GM19328 (cell line): ENCODE measurements at regions not wholly inside any gene's neighbourhood (a gene's known extent, or its start where the extent isn't known, plus 50 kb on each side); places are given as distances from the start of the nearest gene placed in this dataset.

Experiments used
- ATAC-seq: cut with Tn5 transposase; IDR thresholded peaks from one replicate; pipeline ENCODE4 v1.9.1; 2021; ENCODE audit warnings: mild to moderate bottlenecking, moderate library complexity; ENCODE audit not compliant: unreplicated experiment

DNA sequence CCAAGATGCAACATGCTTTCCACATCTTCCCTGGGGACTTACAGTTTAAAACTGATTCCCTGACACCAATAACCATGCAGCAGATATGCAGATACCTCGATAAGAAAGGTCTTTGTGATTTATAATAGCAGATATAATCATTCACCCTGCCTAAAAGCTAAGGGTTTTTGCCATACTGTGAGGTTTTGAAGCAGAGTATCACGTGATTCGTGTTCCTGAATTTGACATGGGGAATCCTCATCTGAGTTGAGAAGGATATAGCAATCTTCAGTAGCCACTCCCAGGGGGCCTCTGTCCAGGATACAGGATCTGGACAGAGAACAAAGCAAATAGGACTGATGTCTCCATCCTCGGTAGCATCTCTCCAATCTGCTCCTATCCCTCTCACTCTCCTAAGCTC, 79.1 kb upstream of the SDK2 start:
- ATAC-seq: no peak

DNA sequence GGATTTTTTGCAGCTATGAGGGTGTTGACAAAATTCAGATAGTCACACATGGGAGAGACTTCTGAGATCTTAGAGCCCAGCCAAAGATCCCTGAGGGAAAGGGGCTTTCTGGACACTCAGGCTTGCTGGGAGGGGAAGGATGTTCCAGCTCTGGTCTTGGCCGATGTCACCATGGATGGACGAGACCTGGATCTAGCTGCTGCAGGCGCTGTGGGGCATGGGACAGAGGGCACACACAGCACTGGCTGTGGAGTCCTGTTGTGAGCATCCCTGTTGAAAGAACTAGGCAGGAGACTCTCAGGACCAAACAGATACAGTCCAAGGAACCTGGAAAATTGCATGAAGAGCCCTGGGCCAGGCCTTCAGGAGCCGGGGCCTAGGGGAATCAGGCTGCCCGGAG, 80.1 kb upstream of the SDK2 start:
- ATAC-seq: no peak

DNA sequence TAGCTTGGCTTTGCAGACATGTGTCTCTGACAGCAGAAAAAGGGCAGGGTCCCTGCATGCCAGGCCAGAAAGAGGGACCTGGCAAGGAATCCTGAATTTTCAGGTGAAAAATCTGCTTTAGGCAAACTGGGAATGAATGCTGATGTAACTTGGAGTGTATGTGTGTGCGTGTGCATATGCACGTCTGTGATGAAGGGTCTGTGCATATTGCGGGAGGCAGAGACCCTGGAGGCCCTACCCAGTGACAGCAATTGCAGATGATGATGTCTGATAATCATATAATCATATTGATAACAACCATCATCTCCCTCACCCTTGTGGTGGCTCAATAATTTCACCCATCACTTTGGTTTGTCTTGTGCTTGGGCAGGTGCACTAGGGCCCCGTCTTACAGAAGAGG, 80.7 kb upstream of the SDK2 start:
- ATAC-seq: no peak

DNA sequence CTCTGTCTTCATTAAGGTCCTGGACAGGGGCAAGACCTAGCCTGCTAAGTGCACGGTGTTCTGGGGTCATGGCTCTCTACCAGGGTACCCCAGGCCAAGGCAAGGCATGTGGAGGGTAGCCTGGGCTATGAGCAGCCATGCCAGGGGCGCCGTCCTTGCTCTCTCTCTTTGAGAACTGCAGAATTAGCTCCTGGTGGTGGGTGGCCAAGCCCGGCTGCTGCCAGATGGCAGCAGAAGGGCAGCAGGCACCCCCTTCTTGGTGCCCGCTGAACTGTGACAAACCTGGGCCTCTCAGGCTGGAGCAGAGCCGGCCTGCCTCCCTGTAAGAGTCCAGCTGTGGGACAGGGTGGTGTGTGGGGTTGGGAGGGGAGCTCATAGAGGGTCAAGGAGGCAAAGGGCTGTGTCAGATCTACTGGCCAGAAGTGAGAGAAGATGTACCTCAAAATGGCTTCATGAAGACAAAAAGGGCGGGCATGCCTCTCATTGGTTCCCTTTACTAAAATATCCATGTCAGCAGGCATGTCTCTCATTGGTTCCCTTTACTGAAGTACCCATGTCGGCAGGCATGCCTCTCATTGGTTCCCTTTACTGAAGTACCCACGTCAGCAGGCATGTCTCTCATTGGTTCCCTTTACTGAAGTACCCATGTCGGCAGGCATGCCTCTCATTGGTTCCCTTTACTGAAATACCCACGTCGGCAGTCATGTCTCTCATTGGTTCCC, 81.7 kb upstream of the SDK2 start:
- ATAC-seq: no peak

DNA sequence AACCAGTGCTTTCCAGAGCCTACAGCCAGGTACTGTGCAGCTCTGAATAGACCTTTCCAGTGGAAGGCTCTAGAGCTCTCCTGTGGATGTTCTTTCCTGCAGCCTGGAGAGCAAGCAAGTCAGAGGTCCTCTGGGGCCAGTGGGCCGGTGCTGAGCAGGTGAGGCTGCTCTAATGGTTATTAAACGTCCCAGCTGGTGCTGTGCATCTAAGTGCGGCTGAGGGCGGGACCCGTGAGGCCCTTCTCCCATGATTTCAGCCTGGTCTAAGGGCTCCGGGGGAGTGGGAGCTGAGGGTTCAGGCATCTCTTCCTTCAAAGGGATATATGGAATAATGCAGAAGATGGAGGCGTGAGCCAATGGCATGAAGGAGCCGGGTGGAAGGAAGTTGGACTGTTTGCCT, 83.7 kb upstream of the SDK2 start:
- no peak for ATAC-seq

DNA sequence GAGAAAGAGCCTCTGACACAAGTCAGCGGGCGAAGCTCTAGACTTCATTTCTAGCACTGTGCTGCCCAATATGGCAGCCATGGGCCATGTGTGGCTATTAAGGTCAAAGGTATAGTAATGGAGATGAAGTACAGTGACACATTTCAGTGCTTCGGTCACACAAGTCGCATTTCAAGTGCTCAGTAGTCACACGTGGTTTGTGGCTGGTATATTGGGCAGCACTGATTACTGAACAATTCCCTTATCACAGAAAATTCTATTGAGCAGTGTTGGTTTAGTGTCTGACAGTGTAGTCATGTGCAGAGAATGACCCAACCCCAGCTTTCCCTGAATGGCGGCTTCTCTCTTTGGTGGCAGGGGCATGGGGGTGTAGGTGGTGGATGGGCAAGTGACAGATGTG, 84.9 kb upstream of the SDK2 start:
- ATAC-seq: no peak

DNA sequence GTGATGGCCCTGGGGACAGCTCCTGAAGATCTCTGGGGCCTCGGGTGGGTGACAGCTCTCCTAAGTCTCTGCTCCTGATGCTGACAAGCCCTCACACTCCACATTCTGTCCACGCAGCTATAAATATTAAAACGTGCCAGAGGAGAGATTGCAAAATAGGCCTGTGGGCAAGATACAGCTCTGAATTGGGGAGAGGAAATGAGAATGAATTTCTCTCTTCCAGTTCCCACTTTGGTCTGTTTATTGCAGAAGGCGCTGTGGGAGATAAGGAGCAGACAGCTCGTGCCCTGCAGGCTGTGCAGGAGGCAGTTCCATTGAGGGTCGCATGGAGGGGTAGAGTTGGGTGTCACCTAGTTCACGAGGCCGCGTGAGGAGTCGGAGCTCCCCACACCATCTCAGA, 87.5 kb upstream of the SDK2 start:
- ATAC-seq: no peak

DNA sequence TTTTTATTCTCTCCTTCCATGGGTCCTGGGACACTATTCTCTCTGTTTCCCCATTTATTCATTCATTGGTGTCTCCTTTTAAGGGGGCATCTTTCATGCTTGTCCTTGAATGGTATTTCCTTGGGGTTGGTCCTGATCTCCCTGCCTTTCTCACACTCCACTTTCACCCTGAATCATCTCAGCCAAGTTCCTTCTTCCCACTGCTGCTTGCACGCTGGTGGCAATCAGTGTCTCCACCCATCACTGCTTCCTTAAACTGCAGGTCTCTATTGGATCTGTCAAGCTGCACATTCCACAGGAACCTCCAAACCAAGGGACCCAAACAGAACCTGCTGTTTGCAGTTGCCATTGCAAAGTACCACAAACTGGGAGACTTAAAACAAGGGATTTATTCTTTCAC, 89.3 kb upstream of the SDK2 start:
- no peak for ATAC-seq

DNA sequence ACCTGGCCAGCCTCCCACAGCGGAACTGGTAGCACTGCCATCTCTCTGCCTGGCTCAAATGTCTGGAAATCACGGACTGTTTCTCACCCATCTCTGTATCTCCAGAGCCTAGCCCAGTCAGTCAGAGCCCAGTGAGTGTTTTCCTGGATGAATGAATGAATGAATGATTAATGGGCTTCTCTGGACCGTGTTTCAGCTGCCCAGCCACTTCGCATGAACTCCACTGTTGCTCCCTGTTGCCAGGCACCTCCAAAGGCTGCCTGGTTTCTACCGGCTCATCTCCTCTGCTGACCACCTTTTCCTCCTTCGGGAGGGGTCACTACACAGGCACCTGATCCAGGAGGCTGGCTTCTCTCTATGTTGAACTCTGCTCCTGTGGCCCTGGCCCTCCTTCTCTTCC, 91.0 kb upstream of the SDK2 start:
- ATAC-seq: no peak

DNA sequence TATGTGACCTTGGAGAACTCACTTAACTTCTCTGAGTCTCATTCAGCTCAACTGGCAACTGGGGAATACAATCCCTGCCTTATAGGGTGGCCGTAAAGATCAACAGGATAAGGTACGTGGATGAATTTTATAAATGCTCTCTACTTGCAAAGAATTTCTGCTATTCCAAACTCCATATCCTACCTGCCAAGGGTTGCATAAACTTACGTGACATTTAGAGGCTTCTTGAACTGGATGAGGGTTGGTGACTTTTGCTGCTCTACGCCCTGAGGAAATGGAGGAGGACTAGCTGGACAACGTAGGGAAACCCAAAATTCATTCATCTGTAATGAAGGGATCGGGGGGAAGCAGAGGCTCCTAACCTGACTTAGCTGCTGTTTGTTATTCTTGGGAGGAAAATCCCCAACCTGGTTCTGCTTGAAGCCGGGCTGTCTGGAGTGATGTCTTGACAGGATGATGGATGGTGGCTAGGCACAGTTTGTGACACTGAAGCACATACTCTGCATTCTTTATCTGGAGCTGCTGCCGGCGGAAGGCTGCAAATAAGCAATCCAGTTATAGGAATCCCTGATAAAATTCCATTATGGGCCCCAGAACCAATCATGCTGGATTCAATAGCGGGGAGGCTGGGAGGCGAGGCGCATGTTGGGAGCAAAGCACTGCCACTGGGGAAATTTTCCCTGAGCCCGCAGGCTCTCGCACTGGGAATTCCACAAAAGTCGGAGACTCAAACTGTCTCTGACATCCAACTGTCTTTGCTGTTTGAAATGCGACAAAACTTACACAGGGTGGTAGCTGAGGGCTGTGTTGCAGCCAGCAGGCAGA, 94.7 kb upstream of the SDK2 start:
- no peak for ATAC-seq

DNA sequence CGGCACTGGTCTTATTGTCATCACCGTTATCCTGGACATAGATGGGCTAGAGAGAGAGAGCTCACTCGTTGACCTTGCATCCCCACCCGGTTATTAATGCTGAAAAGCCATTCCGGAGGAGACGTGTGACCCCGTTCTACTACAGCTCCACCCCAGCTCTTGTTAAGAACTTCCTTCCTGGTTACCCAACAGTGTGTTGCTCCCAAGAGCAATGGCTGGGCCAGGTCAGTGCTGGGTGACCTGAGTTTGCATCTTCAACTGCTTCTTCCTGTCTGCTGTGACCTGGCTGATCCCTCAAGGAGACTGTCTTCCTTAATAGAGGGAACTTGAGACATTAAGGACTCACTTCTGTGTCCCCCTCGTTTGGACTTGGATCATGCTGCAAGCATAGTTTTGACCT, 96.1 kb upstream of the SDK2 start:
- no peak for ATAC-seq

DNA sequence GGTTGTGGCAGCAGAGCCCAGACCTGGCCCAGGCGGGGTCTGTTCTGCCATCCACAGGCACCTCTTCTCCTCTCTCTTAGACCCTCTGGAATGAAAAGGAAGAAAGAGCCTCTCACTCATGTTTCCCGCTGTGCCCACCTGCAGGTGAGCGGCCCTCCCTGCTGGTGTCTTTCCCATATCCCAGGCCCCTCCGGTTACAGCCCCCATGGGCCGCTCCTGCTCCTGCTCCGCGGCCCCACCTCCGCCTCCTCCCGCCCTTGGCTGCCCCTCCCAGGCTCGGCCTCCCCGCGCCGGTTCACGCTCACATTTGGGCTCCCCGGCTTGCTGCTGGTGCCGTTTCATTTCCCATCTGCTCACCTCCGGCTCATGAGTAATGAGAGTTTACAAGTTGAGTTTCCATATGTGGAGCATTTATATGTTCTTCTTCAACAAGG, 98.7 kb upstream of the SDK2 start:
- ATAC-seq: no peak

DNA sequence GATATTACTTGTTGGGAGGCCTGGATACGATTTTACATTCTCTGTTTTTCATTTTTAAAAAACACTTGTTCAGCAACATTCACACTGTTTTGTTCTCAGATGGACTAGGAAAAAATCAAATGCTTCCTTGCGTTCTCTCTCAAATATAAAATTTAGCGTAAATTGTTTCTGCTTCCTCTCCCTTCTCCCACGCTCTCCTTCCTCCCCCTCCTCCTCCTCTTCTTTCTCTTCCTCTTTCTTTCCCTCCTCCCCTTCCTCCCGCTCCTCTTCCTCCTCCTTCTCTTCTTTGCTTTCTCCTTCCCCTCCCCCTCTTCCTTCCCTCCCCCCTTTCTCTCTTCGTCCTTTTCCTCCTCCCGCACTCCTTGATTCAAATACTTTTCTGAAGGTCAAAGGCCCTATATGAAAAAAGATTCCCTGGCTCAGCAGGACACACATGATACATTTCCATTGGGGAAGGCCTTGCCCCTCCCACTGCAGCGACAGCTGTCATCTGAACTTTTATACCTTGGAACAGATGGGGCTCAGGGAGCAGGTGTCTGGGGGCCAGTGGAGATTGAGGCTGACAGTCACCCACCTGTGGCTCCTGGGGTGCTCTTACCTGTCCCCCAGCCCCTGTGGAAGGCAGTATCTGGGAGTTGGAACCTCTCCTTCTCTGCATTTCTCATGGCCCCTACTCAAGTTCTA, 99.4 kb upstream of the SDK2 start:
- no peak for ATAC-seq

DNA sequence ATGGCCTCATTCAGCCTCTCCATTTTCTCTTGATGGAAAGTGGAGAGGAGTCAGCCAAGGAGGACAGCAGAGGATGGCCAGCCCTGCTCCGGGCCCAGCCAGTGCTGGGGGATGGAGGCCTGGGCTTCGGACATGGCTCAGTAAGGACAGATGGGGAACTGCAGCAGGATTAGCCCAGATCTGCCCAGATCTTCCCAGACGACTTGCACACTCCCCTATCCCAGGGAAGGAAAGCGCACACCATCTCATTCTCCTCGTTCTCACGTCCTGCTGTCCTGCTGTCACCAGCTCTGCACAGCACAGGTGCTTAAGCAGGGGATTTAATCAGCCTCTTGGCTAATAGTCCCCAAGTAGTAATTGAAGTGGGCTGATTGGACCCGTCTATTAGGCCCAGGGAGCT, 100.2 kb upstream of the SDK2 start:
- no peak for ATAC-seq

DNA sequence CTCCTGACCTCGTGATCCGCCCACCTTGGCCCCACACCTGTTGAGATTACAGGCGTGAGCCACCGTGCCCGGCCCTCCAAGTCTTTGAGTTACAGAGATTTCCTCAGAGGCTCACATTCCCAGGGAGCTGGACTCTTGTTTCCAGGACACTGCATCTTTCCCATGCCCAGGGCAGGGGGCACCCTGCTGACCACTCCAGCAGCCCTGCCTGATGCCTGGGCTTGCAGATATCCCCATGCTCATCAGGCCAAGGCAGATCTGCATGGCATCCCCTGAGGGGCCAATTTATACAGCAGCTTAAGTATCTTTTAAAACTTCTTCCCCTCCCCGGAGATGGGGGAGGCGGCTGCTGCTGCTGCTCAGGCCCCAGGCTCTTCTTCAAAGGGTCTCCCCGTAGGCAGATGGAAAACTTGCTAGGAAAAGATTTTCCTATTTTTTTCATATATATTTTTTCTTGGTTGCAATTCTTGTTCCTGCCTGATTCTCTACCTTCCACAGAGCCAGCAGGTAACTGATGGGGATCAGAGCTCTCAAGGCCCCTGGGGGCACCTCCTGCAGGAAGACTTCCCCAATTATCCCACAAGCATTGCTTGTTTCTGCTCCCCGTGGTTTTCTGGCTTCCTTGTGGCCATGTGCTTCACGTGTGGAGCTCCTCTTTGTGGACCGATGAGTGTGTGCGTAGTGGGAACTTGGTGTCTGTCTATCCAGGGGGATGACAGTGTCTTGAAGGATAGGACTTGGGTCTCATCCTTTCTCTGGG, 102.2 kb upstream of the SDK2 start:
- ATAC-seq: no peak

DNA sequence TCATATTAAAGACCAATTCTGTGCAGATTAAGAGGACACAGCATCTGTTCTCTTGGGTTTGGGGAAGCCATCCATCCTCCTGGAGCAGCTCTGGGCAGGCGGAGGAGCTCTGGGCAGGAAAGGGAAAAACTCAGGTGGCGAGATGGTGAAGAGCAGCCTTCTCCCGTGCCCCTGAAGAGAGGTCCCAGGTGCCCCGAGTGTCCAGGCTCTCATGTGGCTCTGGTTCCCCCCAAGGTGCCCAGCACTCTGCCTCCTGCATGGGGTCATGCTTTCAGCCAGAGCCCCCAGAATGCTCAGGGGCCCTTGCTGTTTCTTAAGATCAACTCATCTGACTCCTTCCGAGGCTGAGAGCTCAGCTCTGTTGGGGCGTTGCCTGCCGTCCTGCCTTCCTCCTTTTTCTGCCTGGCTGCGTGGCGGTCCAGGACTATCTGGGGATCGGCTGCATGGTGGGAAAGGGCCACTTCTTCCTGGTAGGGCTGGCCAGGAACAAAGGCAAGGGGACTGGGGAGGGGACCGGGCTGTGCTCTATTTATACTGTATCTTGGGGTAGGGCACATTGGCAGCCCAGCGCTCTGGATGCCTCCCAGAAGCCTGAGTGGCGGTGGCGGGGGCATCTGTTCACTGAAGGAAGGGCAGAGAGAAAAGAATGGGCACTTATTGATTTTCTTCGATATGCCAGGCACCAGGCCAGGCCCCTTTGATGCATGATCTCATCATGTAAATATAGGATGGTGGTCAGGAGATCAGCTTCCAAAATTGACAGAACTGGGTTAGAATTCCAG, 103.2 kb upstream of the SDK2 start:
- no peak for ATAC-seq

DNA sequence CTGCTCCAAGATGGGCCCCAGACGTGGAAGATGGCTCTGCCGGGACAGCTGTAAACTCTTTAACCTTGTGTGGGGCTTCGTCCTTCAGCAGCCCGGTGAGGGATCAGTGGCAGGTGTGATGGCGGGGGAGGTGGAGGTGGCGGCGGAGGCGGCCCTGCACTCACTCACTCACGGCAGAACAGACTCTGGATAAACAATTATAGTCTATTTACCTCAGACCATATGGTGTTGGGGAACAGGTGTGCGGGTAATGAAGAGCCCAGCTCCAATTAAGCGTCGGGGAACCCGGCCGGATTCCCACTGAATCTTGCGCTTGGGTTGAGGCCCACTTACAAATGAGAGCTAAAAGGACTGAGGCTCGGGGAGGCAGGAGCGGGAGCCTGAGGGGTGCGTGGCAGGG, 104.3 kb upstream of the SDK2 start:
- ATAC-seq: no peak

DNA sequence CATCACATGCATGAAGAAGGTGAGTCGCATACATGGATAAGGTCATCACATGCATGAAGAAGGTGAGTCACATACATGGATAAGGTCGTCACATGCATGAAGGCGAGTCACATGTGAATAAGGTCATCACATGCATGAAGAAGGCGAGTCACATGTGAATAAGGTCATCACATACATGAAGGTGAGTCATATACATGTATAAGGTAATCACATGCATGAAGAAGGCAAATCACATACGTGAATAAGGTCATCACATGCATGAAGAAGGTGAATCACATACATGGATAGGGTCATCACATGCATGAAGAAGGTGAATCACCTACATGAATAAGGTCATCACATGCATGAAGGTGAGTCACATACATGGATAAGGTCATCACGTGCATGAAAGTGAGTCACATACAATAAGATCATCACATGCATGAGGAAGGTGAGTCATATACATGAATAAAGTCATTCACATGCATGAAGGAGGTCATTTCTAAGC, 105.1 kb upstream of the SDK2 start:
- ATAC-seq: no peak

DNA sequence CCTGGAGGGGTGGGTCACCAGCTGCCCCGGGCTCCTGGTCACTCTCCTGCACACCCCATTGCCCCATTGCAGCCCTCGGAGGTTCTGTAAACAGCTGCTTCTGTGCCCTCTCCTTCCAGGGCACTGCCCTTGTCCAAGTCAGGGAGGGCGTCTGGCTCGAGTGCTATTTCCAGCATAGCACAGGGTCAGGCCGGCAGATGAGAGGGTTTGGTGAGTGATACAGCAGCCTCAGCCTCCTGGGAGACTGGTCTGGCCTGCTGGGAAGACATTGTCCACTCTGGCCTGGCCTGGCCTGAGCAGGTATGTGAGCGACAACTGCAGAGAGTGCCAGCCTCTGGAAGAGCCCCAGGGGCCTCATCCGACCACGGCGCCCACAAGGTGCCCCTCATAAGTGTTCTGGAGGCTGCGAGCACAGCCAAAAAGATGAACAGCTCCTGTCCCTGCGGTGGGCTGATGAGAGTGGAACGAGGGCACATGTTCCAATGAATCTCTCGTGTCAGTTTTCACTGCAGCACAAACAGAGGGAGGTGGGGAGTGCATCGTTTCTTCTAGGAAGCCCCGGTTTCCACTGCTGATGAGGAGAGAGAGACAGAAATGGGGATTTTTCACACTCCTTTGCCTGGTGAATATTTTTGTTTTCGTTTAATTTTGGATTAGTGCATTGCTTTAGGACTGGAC, 105.8 kb upstream of the SDK2 start:
- no peak for ATAC-seq

DNA sequence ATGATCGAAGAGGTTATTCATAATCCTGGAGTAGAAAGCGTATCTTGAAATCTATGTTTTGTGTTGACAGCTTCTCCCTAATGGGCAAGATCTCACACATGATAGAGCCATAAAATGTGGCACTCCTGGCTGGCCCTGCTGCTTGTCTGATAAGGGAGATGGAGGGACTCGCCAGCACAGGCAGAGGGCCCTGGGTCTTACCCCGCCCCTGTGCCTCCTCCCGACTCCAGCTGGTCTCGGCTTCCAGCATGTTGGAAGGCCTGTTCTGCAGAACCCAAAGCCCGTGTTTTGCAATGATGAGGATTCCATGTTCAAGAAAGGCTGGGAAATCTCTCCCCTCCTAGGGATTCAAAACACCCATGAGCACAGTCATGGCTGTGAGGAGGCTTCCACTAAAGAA, 106.7 kb upstream of the SDK2 start:
- ATAC-seq: no peak
